Transverse colon (tissue), 4 donors: ENCODE measurements at regions not wholly inside any gene's neighbourhood (a gene's known extent, or its start where the extent isn't known, plus 50 kb on each side); places are given as distances from the start of the nearest gene placed in this dataset.

ENCODE experiments used
- CTCF ChIP-seq, 5 experiments: fragments of 200-600 bp in 3 of 5; fragments of 450-650 bp in 2 of 5; sonication (generic) in 3 of 5; IDR thresholded peaks; 1 replicate in 2 of 5; 2 replicates in 3 of 5; pipeline ENCODE4 v1.5.1; 2016 to 2017; ENCODE audit warnings: antibody characterized with exemption in 5 of 5, inconsistent platforms in 3 of 5, mild to moderate bottlenecking in 2 of 5, moderate library complexity in 1 of 5
- EP300 ChIP-seq: sonication (generic); formaldehyde crosslinking; IDR thresholded peaks from one replicate; pipeline ENCODE4 v1.6.1; 2017; ENCODE audit warnings: antibody characterized with exemption, low read depth
- POLR2A ChIP-seq: fragments of 450-650 bp; IDR thresholded peaks from one replicate; pipeline ENCODE4 v1.6.1; 2016; ENCODE audit warnings: antibody characterized with exemption, mild to moderate bottlenecking, moderate library complexity
- POLR2AphosphoS5 ChIP-seq, 3 donors: sonication (generic); formaldehyde crosslinking; IDR thresholded peaks; one replicate each; pipeline ENCODE4 v1.6.1; 2016; ENCODE audit warnings: antibody characterized with exemption in 3 of 3

GRCh38 chr13:53691417-53691816 lies 662.8 kb downstream of the OLFM4 start:
- no peak for TF ChIP-seq EP300
- no peak for TF ChIP-seq CTCF (IDR thresholded peaks at IDR 0.05)
- TF ChIP-seq POLR2A, result no peak
- no peak for TF ChIP-seq POLR2AphosphoS5 (IDR thresholded peaks at IDR 0.05)
